Right lobe of liver (tissue), 6 donors: ENCODE measurements at regions not wholly inside any gene's neighbourhood (a gene's known extent, or its start where the extent isn't known, plus 50 kb on each side); places are given as distances from the start of the nearest gene placed in this dataset.

Experiments used
- ATAC-seq, 4 donors: fragments of 200-7000 bp; cut with Tn5 transposase; one replicate each; pipeline ENCODE4 v1.9.1; 2020; ENCODE audit warnings: mild to moderate bottlenecking in 4 of 4, moderate library complexity in 4 of 4
- DNase-seq, 3 donors: peaks; one replicate each; pipeline ENCODE4 v3.0.0-alpha.2; 2020
- H3K27ac ChIP-seq, 3 donors: fragments of 200-600 bp; one replicate each; pipeline ENCODE4 v1.8.0; 2022
- H3K27me3 ChIP-seq, 2 donors: fragments of 200-600 bp; one replicate each; pipeline ENCODE4 v1.8.0; 2022
- H3K36me3 ChIP-seq, 4 donors: fragments of 200-600 bp; sonication (generic) in 1 of 4; one replicate each; pipeline versions ENCODE4 v1.5.1 to v1.8.0; 2017 to 2022; ENCODE audit warnings: control low read depth in 1 of 4
- H3K4me1 ChIP-seq, 4 donors: fragments of 200-600 bp; sonication (generic) in 1 of 4; one replicate each; pipeline versions ENCODE4 v1.5.1 to v1.8.0; 2017 to 2022; ENCODE audit warnings: control low read depth in 1 of 4
- H3K4me3 ChIP-seq, 3 donors: fragments of 200-600 bp; one replicate each; pipeline ENCODE4 v1.8.0; 2022
- H3K9me3 ChIP-seq, 4 donors: fragments of 200-600 bp; sonication (generic) in 1 of 4; one replicate each; pipeline versions ENCODE4 v1.5.1 to v1.8.0; 2017 to 2022; ENCODE audit warnings: control low read depth in 1 of 4
- POLR2A ChIP-seq: fragments of 450-650 bp; IDR thresholded peaks from one replicate; pipeline ENCODE4 v1.6.1; 2017; ENCODE audit warnings: antibody characterized with exemption, mild to moderate bottlenecking
- WGBS: methylation state at CpG from one replicate; pipeline ENCODE4 v1.1.6; 2018; ENCODE audit warnings: low coverage, low lambda C conversion rate; ENCODE audit not compliant: insufficient coverage; ENCODE audit errors: missing lambda C conversion rate; 5-methylcytosine and 5-hydroxymethylcytosine counted together
- intact Hi-C, 2 donors: fragments of 100-400 bp; cut with DNase I; formaldehyde crosslinking; loops; one replicate each; pipeline versions ENCODE4 v1.11.2 to v1.14.1; 2022
- TF ChIP-seq, protein P1 (sequence below), 4 donors: fragments of 200-600 bp in 3 of 4; fragments of 450-650 bp in 1 of 4; IDR thresholded peaks; one replicate each; pipeline versions ENCODE4 v1.5.1 to v1.8.0; 2016 to 2022; ENCODE audit warnings: antibody characterized with exemption in 4 of 4, mild to moderate bottlenecking in 2 of 4
- donor health status: DM: no; HTN: yes; CAD: no.
- donor health status: DM: no; HTN: no; CAD: no.
- donor health status: DM: no; HTN: no; CAD: no.
- donor health status: DM: no; HTN: yes; CAD: no.
- donor health status: DM: no; HTN: yes; CAD: no.

DNA sequence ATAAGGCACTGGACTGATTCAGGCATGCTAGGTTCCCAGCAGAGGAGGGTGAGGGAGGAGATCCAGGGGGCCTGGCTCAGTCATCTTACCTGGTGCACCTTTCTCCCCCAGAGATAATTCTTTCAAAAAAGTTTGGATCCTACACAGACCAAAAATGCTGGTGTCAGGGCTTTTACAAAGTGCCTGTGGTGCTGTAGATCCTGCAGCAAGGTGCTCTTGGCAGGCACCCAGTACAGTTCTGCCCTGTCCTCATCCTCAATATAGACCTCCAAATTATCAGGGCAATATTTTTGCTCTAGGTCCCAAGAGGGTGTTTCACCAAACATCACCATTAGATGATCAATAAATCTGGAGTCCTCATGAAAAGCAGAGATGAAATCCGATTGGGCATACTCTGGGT lies 78.5 kb upstream of the IGFBP3 start:
- no peaks in the 10 kb centered on the region for H3K36me3 ChIP-seq
- H3K27me3 ChIP-seq, result no peaks in the 10 kb centered on the region
- H3K9me3 ChIP-seq, result peaks cover 0 to 5% (median 3%) of the 10 kb centered on the region in 4 donors
- ATAC-seq (no peak), DNase-seq (no peak)
- no peak for TF ChIP-seq POLR2A
- TF ChIP-seq, protein P1, sequence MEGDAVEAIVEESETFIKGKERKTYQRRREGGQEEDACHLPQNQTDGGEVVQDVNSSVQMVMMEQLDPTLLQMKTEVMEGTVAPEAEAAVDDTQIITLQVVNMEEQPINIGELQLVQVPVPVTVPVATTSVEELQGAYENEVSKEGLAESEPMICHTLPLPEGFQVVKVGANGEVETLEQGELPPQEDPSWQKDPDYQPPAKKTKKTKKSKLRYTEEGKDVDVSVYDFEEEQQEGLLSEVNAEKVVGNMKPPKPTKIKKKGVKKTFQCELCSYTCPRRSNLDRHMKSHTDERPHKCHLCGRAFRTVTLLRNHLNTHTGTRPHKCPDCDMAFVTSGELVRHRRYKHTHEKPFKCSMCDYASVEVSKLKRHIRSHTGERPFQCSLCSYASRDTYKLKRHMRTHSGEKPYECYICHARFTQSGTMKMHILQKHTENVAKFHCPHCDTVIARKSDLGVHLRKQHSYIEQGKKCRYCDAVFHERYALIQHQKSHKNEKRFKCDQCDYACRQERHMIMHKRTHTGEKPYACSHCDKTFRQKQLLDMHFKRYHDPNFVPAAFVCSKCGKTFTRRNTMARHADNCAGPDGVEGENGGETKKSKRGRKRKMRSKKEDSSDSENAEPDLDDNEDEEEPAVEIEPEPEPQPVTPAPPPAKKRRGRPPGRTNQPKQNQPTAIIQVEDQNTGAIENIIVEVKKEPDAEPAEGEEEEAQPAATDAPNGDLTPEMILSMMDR (IDR thresholded peaks at IDR 0.05), result no peak
- no CpG with 5 or more reads among the region's 1 CpG for WGBS
- no peak overlapping the region for H3K4me3 ChIP-seq
- H3K4me1 ChIP-seq, result no peaks in the 10 kb centered on the region
- intact Hi-C loops, result no loop called here
- H3K27ac ChIP-seq, result no peak overlapping the region

DNA sequence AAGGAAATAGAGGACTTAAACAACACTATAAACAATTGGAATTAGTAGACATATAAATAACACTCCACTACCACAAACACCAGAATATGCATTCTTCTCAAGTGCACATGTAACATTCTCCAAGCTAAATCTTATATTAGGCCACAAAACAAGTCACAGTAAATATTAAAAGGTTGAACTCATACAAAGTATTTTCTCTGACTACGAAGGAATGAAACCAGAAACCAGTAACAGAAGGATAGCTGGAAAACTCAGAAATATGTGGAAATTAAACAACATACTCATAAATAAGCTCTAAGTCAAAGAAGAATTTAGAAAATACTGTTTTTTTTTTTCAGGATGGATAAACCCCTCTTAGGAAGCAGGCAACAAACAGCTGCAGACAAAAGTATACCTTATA lies 77.4 kb upstream of the IGFBP3 start:
- Histone ChIP-seq H3K4me3 (no peak overlapping the region), H3K36me3 (no peaks in the 10 kb centered on the region), H3K27me3 (no peaks in the 10 kb centered on the region), H3K4me1 (no peaks in the 10 kb centered on the region), H3K27ac (no peak overlapping the region), H3K9me3 (peaks cover 0 to 5% (median 3%) of the 10 kb centered on the region in 4 donors)
- no peak for TF ChIP-seq POLR2A
- DNase-seq (no peak), ATAC-seq (no peak)
- WGBS, result 82% methylated on average over 1 of the region's 1 CpG
- intact Hi-C loops, result no loop called here

DNA sequence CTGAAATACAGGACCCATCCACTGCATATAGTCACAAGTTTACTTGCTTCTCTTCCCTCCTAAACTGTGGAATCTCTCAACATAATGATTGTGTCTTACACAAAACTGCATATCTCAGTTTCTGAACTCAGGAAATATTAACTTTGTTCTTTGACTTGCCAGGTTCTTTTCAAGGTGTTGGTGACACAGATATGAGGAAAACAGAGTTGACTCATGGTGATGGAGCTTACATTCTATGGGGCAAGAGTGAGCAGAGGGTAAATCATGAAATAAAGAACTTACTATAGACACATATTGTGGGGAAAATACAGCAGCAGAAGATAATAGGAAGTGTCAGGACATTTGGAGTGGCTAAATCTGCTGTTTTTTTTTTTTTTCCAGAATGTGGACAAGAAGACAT lies 72.5 kb upstream of the IGFBP3 start:
- TF ChIP-seq, protein P1 (IDR thresholded peaks at IDR 0.05), result no peak
- no peak for TF ChIP-seq POLR2A
- DNase-seq, result no peak
- Histone ChIP-seq H3K9me3 (peaks cover 0 to 5% (median 3%) of the 10 kb centered on the region in 4 donors), H3K36me3 (no peaks in the 10 kb centered on the region), H3K4me1 (no peaks in the 10 kb centered on the region), H3K4me3 (no peak overlapping the region), H3K27ac (no peak overlapping the region), H3K27me3 (no peaks in the 10 kb centered on the region)
- ATAC-seq, result no peak
- intact Hi-C loops, result no loop called here

DNA sequence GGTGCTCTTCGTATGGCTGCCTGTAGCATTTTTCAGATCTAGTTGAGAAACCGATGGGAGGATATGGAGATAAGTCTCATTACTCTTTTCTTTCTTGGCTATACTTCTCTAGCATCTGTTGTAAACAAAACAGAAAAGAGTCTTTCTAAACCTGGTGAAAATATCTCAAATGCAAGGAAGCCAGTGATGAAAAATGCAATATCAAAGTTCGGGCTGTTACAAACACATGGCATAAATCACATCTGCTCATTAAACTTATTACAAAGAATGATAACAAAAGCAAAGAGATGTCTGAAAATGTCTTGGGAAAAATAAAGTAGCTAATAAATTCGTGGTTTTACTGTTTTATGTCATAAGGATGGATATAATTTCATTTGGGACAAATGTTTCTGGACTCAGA lies 71.8 kb upstream of the IGFBP3 start:
- TF ChIP-seq, protein P1 (IDR thresholded peaks at IDR 0.05), result no peak
- no peak for TF ChIP-seq POLR2A
- Histone ChIP-seq H3K27me3 (no peaks in the 10 kb centered on the region), H3K4me1 (no peaks in the 10 kb centered on the region), H3K27ac (no peak overlapping the region), H3K9me3 (peaks cover 0 to 5% (median 3%) of the 10 kb centered on the region in 4 donors), H3K4me3 (no peak overlapping the region), H3K36me3 (no peaks in the 10 kb centered on the region)
- ATAC-seq, result no peak
- DNase-seq, result no peak
- WGBS, result 59% methylated on average over 4 of the region's 4 CpGs
- intact Hi-C loops, result no loop called here

DNA sequence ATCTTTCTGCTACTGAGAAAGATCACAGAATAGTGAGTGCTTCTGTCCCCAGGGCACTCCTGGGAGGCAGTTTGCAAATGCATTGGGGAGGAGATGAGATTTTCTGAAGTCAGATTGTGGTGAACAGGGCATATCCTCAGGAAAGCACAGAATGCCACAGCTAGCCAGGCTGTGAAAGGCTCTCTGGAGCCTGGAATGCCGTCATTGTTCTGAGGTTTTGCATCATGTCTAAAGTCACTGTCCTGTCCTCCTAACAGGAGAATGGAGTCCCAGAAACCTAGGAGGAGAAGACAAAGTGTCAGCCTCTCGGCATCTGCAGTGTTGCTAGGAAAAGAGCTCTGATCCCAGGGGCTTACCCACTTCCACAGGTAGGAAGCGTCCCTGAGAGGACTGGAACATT lies 69.2 kb upstream of the IGFBP3 start:
- H3K9me3 ChIP-seq, result no peaks in the 10 kb centered on the region
- DNase-seq, result no peak
- no peaks in the 10 kb centered on the region for H3K36me3 ChIP-seq
- no peak overlapping the region for H3K4me3 ChIP-seq
- H3K27me3 ChIP-seq, result no peaks in the 10 kb centered on the region
- 63% methylated on average over 2 of the region's 3 CpGs for WGBS
- H3K4me1 ChIP-seq, result no peaks in the 10 kb centered on the region
- H3K27ac ChIP-seq, result no peak overlapping the region
- ATAC-seq, result no peak
- TF ChIP-seq POLR2A, result no peak
- TF ChIP-seq, protein P1 (IDR thresholded peaks at IDR 0.05), result no peak
- intact Hi-C loops, result no loop called here
